DOHH2 (cell line): ENCODE measurements at regions not wholly inside any gene's neighbourhood (a gene's known extent, or its start where the extent isn't known, plus 50 kb on each side); places are given as distances from the start of the nearest gene placed in this dataset.
"Not testable (repeated sequence)": the region's sequence is repeated elsewhere in the genome, so short reads cannot be mapped to it uniquely, and the experiment has no call there.

ENCODE experiments used
- H3F3A ChIP-seq: fragments of 200-600 bp; sonication (generic), shearing (Covaris generic); 2 replicates; pipeline ENCODE4 v1.6.0; 2016; ENCODE audit warnings: antibody characterized with exemption, mild to moderate bottlenecking; ENCODE audit not compliant: control insufficient read depth, insufficient read depth
- H3K27ac ChIP-seq: fragments of 200-600 bp; sonication (generic); 2 replicates; pipeline ENCODE4 v1.5.1; 2014; ENCODE audit warnings: low read depth, mild to moderate bottlenecking, low read length, moderate library complexity
- H3K27me3 ChIP-seq: fragments of 200-600 bp; sonication (generic); 2 replicates; pipeline ENCODE4 v1.6.1; 2014; ENCODE audit warnings: mild to moderate bottlenecking, low read length, mixed read lengths; ENCODE audit not compliant: control insufficient read depth
- H3K36me3 ChIP-seq: fragments of 200-600 bp; sonication (generic); 2 replicates; pipeline ENCODE4 v1.6.1; 2014; ENCODE audit warnings: mild to moderate bottlenecking, low read length, moderate library complexity, mixed read lengths; ENCODE audit not compliant: control insufficient read depth
- H3K4me1 ChIP-seq: fragments of 200-600 bp; sonication (generic); 2 replicates; pipeline ENCODE4 v1.6.1; 2014; ENCODE audit warnings: mild to moderate bottlenecking, low read length, mixed read lengths; ENCODE audit not compliant: control insufficient read depth
- H3K4me2 ChIP-seq: fragments of 200-600 bp; sonication (generic); 2 replicates; pipeline ENCODE4 v1.6.0; 2014; ENCODE audit warnings: mild to moderate bottlenecking, low read length, moderate library complexity
- H3K4me3 ChIP-seq: fragments of 200-600 bp; sonication (generic); 2 replicates; pipeline ENCODE4 v1.5.1; 2014; ENCODE audit warnings: mild to moderate bottlenecking, low read length, mixed read lengths
- H3K79me2 ChIP-seq: fragments of 200-600 bp; sonication (generic); 2 replicates; pipeline ENCODE4 v1.6.1; 2014; ENCODE audit warnings: mild to moderate bottlenecking, low read length, mixed read lengths; ENCODE audit not compliant: control insufficient read depth
- H3K9me2 ChIP-seq: fragments of 200-600 bp; sonication (generic); replicated peaks from 2 replicates; pipeline ENCODE4 v1.6.1; 2014; ENCODE audit warnings: mild to moderate bottlenecking, low read length, mixed read lengths; ENCODE audit not compliant: control insufficient read depth
- H3K9me3 ChIP-seq: fragments of 200-600 bp; sonication (generic); 2 replicates; pipeline ENCODE4 v1.6.1; 2014; ENCODE audit warnings: antibody characterized with exemption, low read length, mixed read lengths; ENCODE audit not compliant: control insufficient read depth, insufficient read depth
- H4K20me1 ChIP-seq: fragments of 200-600 bp; sonication (generic); 2 replicates; pipeline ENCODE4 v1.6.0; 2014; ENCODE audit warnings: low read depth, mild to moderate bottlenecking, antibody characterized with exemption, low read length, moderate library complexity; ENCODE audit not compliant: control insufficient read depth, insufficient read depth
- CTCF ChIP-seq: fragments of 200-600 bp; sonication (generic); IDR thresholded peaks from one replicate; pipeline ENCODE4 v1.5.1; 2014; ENCODE audit warnings: antibody characterized with exemption, mild to moderate bottlenecking, low read depth, low read length; ENCODE audit not compliant: poor library complexity, severe bottlenecking
- EZH2phosphoT487 ChIP-seq: fragments of 200-600 bp; sonication (generic); IDR thresholded peaks from 2 replicates; pipeline ENCODE4 v1.6.1; 2017; ENCODE audit warnings: borderline replicate concordance, mild to moderate bottlenecking, antibody characterized with exemption, low read length, moderate library complexity, mixed read lengths

GRCh38 chr20:30815577-30816181, 441.8 kb upstream of the DEFB115 start:
- no peaks in the 10 kb centered on the region for H3K9me2 ChIP-seq
- no peaks in the 10 kb centered on the region for H3K4me1 ChIP-seq
- TF ChIP-seq CTCF (no peak), EZH2phosphoT487 (no peak)
- no peaks in the 10 kb centered on the region for H3F3A ChIP-seq
- H3K27me3 ChIP-seq, result no peaks in the 10 kb centered on the region
- H3K36me3 ChIP-seq, result no peaks in the 10 kb centered on the region
- peaks cover 34% of the 10 kb centered on the region for H3K9me3 ChIP-seq
- no peak overlapping the region for H3K4me2 ChIP-seq
- no peaks in the 10 kb centered on the region for H3K79me2 ChIP-seq
- no peak overlapping the region for H3K4me3 ChIP-seq
- H3K27ac ChIP-seq, result no peak overlapping the region
- no peaks in the 10 kb centered on the region for H4K20me1 ChIP-seq

GRCh38 chr20:30816182-30816645, 441.2 kb upstream of the DEFB115 start:
- TF ChIP-seq EZH2phosphoT487, result no peak
- no peak for TF ChIP-seq CTCF
- H3K4me2 ChIP-seq, result no peak overlapping the region
- H3K79me2 ChIP-seq, result no peaks in the 10 kb centered on the region
- no peak overlapping the region for H3K27ac ChIP-seq
- H3K4me1 ChIP-seq, result no peaks in the 10 kb centered on the region
- H3F3A ChIP-seq, result no peaks in the 10 kb centered on the region
- no peaks in the 10 kb centered on the region for H4K20me1 ChIP-seq
- H3K4me3 ChIP-seq, result no peak overlapping the region
- H3K27me3 ChIP-seq, result no peaks in the 10 kb centered on the region
- no peaks in the 10 kb centered on the region for H3K9me2 ChIP-seq
- no peaks in the 10 kb centered on the region for H3K36me3 ChIP-seq
- peaks cover 34% of the 10 kb centered on the region for H3K9me3 ChIP-seq

- H3K27me3 ChIP-seq, H3F3A ChIP-seq, H3K4me3 ChIP-seq, H4K20me1 ChIP-seq, H3K36me3 ChIP-seq, H3K27ac ChIP-seq, H3K9me2 ChIP-seq, H3K79me2 ChIP-seq, H3K4me2 ChIP-seq, H3K4me1 ChIP-seq, H3K9me3 ChIP-seq: not testable (repeated sequence)
Observed at GRCh38 chr20:30821615-30822014, 435.8 kb upstream of the DEFB115 start.

GRCh38 chr20:30824666-30825065, 432.8 kb upstream of the DEFB115 start:
- H3F3A ChIP-seq, H4K20me1 ChIP-seq, H3K36me3 ChIP-seq, H3K4me3 ChIP-seq, H3K27me3 ChIP-seq, H3K4me1 ChIP-seq, H3K79me2 ChIP-seq, H3K27ac ChIP-seq, H3K9me2 ChIP-seq, H3K9me3 ChIP-seq, H3K4me2 ChIP-seq: not testable (repeated sequence)

GRCh38 chr20:30845923-30846322, 411.5 kb upstream of the DEFB115 start:
- not testable (repeated sequence) for H3K4me3 ChIP-seq, H3K27ac ChIP-seq, H3K9me2 ChIP-seq, H3K4me1 ChIP-seq, H3F3A ChIP-seq, H3K79me2 ChIP-seq, H3K9me3 ChIP-seq, H4K20me1 ChIP-seq, H3K36me3 ChIP-seq, H3K27me3 ChIP-seq, H3K4me2 ChIP-seq

- H3K27ac ChIP-seq, result not testable (repeated sequence)
Observed at GRCh38 chr20:30868271-30868670, 389.2 kb upstream of the DEFB115 start.

GRCh38 chr20:30871127-30871526, 386.3 kb upstream of the DEFB115 start:
- not testable (repeated sequence) for H3K9me2 ChIP-seq, H3K4me3 ChIP-seq, H3K27me3 ChIP-seq, H3F3A ChIP-seq, H3K36me3 ChIP-seq, H3K79me2 ChIP-seq, H3K9me3 ChIP-seq, H3K27ac ChIP-seq, H3K4me1 ChIP-seq, H4K20me1 ChIP-seq, H3K4me2 ChIP-seq

More at GRCh38 chr20:30868271-30868670, 389.2 kb upstream of the DEFB115 start:
- not testable (repeated sequence) for H3F3A ChIP-seq, H3K79me2 ChIP-seq, H3K27me3 ChIP-seq, H3K36me3 ChIP-seq, H4K20me1 ChIP-seq, H3K9me2 ChIP-seq, H3K4me1 ChIP-seq, H3K4me2 ChIP-seq, H3K9me3 ChIP-seq, H3K4me3 ChIP-seq
